Fibroblast of lung (primary cell): ENCODE measurements at regions not wholly inside any gene's neighbourhood (a gene's known extent, or its start where the extent isn't known, plus 50 kb on each side); places are given as distances from the start of the nearest gene placed in this dataset.

Source experiments
- DNase-seq, 2 donors: peaks; one replicate each; pipeline versions ENCODE4 v3.0.0 to v3.0.0-alpha.2; 2010; ENCODE audit warnings: low read depth in 2 of 2
- H2AFZ ChIP-seq: 2 replicates; pipeline ENCODE4 v1.5.1; 2012; ENCODE audit warnings: low read length, control low read depth, inconsistent platforms
- H3K27ac ChIP-seq: 2 replicates; pipeline ENCODE4 v1.5.1; 2011; ENCODE audit warnings: low read length, control low read depth; ENCODE audit not compliant: insufficient read depth
- H3K27me3 ChIP-seq: 2 replicates; pipeline ENCODE4 v1.5.1; 2011; ENCODE audit warnings: mild to moderate bottlenecking, low read length; ENCODE audit not compliant: control insufficient read depth, insufficient read depth
- H3K36me3 ChIP-seq: 2 replicates; pipeline ENCODE4 v1.5.1; 2011; ENCODE audit warnings: low read length; ENCODE audit not compliant: control insufficient read depth, insufficient read depth
- H3K4me1 ChIP-seq: 2 replicates; pipeline ENCODE4 v1.5.1; 2011; ENCODE audit warnings: low read length; ENCODE audit not compliant: control insufficient read depth, insufficient read depth; ENCODE audit errors: extremely low read depth
- H3K4me2 ChIP-seq: 2 replicates; pipeline ENCODE4 v1.5.1; 2011; ENCODE audit warnings: low read length, control low read depth; ENCODE audit not compliant: insufficient read depth; ENCODE audit errors: extremely low read depth
- H3K4me3 ChIP-seq, 4 experiments: fragments of 200-600 bp in 1 of 4; sonication (generic) in 1 of 4; replicated peaks in 1 of 4; 2 replicates each; pipeline ENCODE4 v1.5.1; 2011 to 2016; ENCODE audit warnings: low read length in 4 of 4, low read depth in 3 of 4, mild to moderate bottlenecking in 3 of 4, control low read depth in 2 of 4, inconsistent platforms in 1 of 4, mixed read lengths in 1 of 4; ENCODE audit not compliant: insufficient read depth in 1 of 4; ENCODE audit errors: control extremely low read depth in 1 of 4
- H3K79me2 ChIP-seq: 2 replicates; pipeline ENCODE4 v1.5.1; 2012; ENCODE audit warnings: mild to moderate bottlenecking, low read length, inconsistent platforms; ENCODE audit not compliant: control insufficient read depth, insufficient read depth
- H3K9ac ChIP-seq: 2 replicates; pipeline ENCODE4 v1.5.1; 2011; ENCODE audit warnings: mild to moderate bottlenecking, low read length, control low read depth; ENCODE audit not compliant: insufficient read depth
- H3K9me3 ChIP-seq: 2 replicates; pipeline ENCODE4 v1.5.1; 2012; ENCODE audit warnings: low read depth, low read length; ENCODE audit not compliant: control insufficient read depth, insufficient read depth
- H4K20me1 ChIP-seq: 2 replicates; pipeline ENCODE4 v1.5.1; 2011; ENCODE audit warnings: low read length; ENCODE audit not compliant: control insufficient read depth, insufficient read depth; ENCODE audit errors: extremely low read depth
- CTCF ChIP-seq, 2 donors: IDR thresholded peaks in 1 of 2; conservative IDR thresholded peaks in 1 of 2; 1 replicate in 1 of 2; 2 replicates in 1 of 2; pipeline ENCODE4 v1.5.1; 2011 to 2012; ENCODE audit warnings: low read length in 2 of 2, control low read depth in 1 of 2, inconsistent platforms in 1 of 2, low read depth in 1 of 2, mild to moderate bottlenecking in 1 of 2
- EZH2 ChIP-seq: IDR thresholded peaks from 2 replicates; pipeline ENCODE4 v1.5.1; 2012; ENCODE audit warnings: low read length, control low read depth, mild to moderate bottlenecking; ENCODE audit errors: missing control alignments

GRCh38 chr20:40855269-40855668 is 166.2 kb upstream of the MAFB start:
- H2AFZ ChIP-seq = no peak overlapping the region
- H3K4me3 ChIP-seq = no peak overlapping the region
- no peaks in the 10 kb centered on the region for H3K79me2 ChIP-seq
- DNase-seq = no peak
- no peaks in the 10 kb centered on the region for H3K4me1 ChIP-seq
- H3K27ac ChIP-seq = no peak overlapping the region
- no peaks in the 10 kb centered on the region for H3K27me3 ChIP-seq
- no peak overlapping the region for H3K4me2 ChIP-seq
- no peak overlapping the region for H3K9ac ChIP-seq
- TF ChIP-seq EZH2 (no peak), CTCF (conservative IDR thresholded peaks at IDR 0.05 in 1 of 2, IDR thresholded peaks at IDR 0.05 in 1 of 2; ENCODE audit: low read depth in 1 of 2, low read length in 2 of 2) (no peak)
- H4K20me1 ChIP-seq = no peaks in the 10 kb centered on the region
- H3K9me3 ChIP-seq = no peaks in the 10 kb centered on the region
- H3K36me3 ChIP-seq = no peaks in the 10 kb centered on the region

- H2AFZ ChIP-seq = no peak overlapping the region
- DNase-seq = no peak
- H3K27me3 ChIP-seq = no peaks in the 10 kb centered on the region
- no peaks in the 10 kb centered on the region for H3K79me2 ChIP-seq
- H3K4me2 ChIP-seq = no peak overlapping the region
- no peak overlapping the region for H3K27ac ChIP-seq
- H4K20me1 ChIP-seq = no peaks in the 10 kb centered on the region
- H3K4me3 ChIP-seq = no peak overlapping the region
- peaks cover 4% of the 10 kb centered on the region for H3K4me1 ChIP-seq
- no peak overlapping the region for H3K9ac ChIP-seq
- TF ChIP-seq EZH2 = no peak
- no peaks in the 10 kb centered on the region for H3K36me3 ChIP-seq
- no peaks in the 10 kb centered on the region for H3K9me3 ChIP-seq
Observed at GRCh38 chr20:40856653-40857052, 167.6 kb upstream of the MAFB start.

- peak overlapping the region; percentile 25 for H3K4me2 ChIP-seq
- no peaks in the 10 kb centered on the region for H4K20me1 ChIP-seq
Observed at GRCh38 chr20:40860487-40860902, 168.1 kb upstream of the TOP1 start.

More at GRCh38 chr20:40860487-40860902, 168.1 kb upstream of the TOP1 start:
- no peak overlapping the region for H2AFZ ChIP-seq
- no peaks in the 10 kb centered on the region for H3K79me2 ChIP-seq
- DNase-seq = peak; percentile 72 to 86
- H3K4me3 ChIP-seq = no peak overlapping the region
- H3K27me3 ChIP-seq = no peaks in the 10 kb centered on the region
- no peaks in the 10 kb centered on the region for H3K9me3 ChIP-seq
- no peaks in the 10 kb centered on the region for H3K36me3 ChIP-seq
- no peak overlapping the region for H3K9ac ChIP-seq
- H3K27ac ChIP-seq = no peak overlapping the region
- H3K4me1 ChIP-seq = peaks cover 4% of the 10 kb centered on the region
- no peak for TF ChIP-seq CTCF (conservative IDR thresholded peaks at IDR 0.05 in 1 of 2, IDR thresholded peaks at IDR 0.05 in 1 of 2; ENCODE audit: low read depth in 1 of 2, low read length in 2 of 2)
- no peak for TF ChIP-seq EZH2
